LNCaP clone FGC (cell line): ENCODE measurements at regions not wholly inside any gene's neighbourhood (a gene's known extent, or its start where the extent isn't known, plus 50 kb on each side); places are given as distances from the start of the nearest gene placed in this dataset.

Experiments used
- DNase-seq: peaks from one replicate; pipeline ENCODE4 v3.0.0-alpha.2; 2011; ENCODE audit warnings: low read depth
- H3K4me3 ChIP-seq: 2 replicates; pipeline ENCODE4 v1.5.1; 2011; ENCODE audit warnings: mild to moderate bottlenecking, low read depth, low read length, control low read depth
- CTCF ChIP-seq: IDR thresholded peaks from 2 replicates; pipeline ENCODE4 v1.5.1; 2012; ENCODE audit warnings: mild to moderate bottlenecking; ENCODE audit not compliant: control insufficient read depth, insufficient read depth; ENCODE audit errors: extremely low read depth

- no peak overlapping the region for H3K4me3 ChIP-seq
- TF ChIP-seq CTCF = no peak
- DNase-seq = no peak
These were observed 91.2 kb downstream of the KCTD15 start for GRCh38 chr19:33887891-33888290.

DNA sequence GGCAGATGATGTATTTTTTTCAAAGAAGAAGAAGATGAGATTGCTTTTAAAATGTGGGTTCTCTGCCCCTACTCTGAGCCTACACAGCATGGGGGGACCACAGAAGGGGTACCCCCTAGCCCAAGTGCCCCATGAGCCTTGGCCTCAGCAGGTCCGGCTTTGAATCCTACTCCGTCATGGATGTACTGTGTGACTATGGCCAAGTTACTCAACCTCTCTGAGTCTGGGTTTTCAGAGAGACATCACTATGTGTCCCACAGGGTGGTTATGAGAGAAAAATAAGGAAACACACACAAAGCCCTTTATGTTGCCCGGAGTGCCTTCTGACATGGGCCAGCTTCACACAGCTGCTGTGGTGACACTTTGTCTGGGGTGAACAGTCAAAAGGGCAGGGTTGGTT, 92.0 kb downstream of the KCTD15 start:
- TF ChIP-seq CTCF = no peak
- no peak overlapping the region for H3K4me3 ChIP-seq
- DNase-seq = no peak

DNA sequence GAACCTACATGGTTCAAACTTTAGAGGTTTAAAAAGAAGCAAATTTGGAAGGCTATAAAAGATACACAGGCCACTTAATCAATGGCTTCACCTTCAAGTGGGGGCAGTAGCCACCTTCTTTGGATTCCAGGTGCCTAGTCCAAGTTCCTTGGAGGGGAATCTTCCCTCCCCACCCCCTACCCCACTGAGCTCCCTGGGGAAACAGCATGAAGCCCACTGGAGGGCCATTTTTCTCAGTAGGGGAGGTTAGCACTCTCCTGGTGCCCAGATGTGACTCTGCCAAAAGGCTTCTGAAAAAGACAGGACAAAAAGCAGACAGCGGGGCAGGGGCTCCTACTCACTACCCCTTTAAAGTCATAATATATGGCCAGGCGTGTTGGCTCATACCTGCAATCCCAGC, 93.9 kb downstream of the KCTD15 start:
- no peak for DNase-seq
- no peak for TF ChIP-seq CTCF
- no peak overlapping the region for H3K4me3 ChIP-seq

GRCh38 chr19:33891773-33892172, 95.1 kb downstream of the KCTD15 start:
- TF ChIP-seq CTCF = no peak
- DNase-seq = no peak
- H3K4me3 ChIP-seq = no peak overlapping the region

- TF ChIP-seq CTCF = no peak
These were observed 98.1 kb downstream of the KCTD15 start for GRCh38 chr19:33894787-33895186.

DNA sequence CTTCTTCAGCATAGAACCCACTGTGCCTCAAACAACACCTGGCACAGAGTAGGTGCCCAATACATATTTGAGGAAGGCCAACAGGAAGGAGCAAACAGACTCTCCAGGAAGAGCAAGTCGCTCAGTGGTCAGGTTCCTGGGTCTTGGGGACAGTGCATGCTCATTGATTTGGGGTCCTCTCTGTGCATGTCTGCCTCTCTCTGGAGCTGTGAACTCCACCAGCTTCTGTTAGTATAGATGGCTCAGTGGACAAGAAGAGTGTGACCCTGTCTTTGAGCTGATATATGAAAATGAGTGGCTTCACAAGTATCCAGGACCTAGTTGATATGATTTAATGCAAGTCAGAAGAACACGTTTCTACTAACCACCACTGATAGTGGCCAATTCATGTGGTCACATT, 98.7 kb downstream of the KCTD15 start:
- H3K4me3 ChIP-seq = no peak overlapping the region
- TF ChIP-seq CTCF = no peak
- no peak for DNase-seq

More at GRCh38 chr19:33894787-33895186, 98.1 kb downstream of the KCTD15 start:
- DNase-seq = no peak
- H3K4me3 ChIP-seq = no peak overlapping the region

DNA sequence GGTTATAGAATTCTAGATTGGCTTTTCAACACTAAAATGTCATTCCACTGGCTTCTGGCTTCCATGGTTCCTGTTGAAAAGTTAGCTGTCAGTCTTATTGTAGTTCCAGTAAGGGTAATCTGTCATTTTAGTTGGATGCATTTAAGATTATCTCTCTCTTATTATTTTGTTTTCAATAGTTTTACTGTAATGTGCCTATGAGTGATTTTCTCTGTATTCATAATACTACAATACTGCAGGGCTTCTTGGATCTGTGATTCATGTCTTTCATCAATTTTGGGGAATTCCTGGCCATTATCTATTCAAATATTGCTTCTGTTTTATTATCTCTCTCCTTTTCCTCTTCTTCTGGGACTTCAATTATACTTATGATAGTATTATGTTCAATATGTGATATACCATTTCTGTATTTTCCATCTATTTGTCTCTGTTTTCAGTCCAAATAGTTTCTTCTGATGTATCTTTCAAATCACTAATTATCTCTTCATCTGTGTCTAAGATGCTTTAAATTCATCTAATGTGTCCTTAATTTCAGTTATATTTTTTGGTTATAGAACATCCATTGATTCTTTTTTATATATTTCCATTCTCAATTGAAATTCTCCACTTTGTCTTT, 101.5 kb downstream of the KCTD15 start:
- H3K4me3 ChIP-seq = no peak overlapping the region
- no peak for TF ChIP-seq CTCF
- DNase-seq = no peak
